ENCODE measurements at regions not wholly inside any gene's neighbourhood (a gene's known extent, or its start where the extent isn't known, plus 50 kb on each side); places are given as distances from the start of the nearest gene placed in this dataset.

DNA sequence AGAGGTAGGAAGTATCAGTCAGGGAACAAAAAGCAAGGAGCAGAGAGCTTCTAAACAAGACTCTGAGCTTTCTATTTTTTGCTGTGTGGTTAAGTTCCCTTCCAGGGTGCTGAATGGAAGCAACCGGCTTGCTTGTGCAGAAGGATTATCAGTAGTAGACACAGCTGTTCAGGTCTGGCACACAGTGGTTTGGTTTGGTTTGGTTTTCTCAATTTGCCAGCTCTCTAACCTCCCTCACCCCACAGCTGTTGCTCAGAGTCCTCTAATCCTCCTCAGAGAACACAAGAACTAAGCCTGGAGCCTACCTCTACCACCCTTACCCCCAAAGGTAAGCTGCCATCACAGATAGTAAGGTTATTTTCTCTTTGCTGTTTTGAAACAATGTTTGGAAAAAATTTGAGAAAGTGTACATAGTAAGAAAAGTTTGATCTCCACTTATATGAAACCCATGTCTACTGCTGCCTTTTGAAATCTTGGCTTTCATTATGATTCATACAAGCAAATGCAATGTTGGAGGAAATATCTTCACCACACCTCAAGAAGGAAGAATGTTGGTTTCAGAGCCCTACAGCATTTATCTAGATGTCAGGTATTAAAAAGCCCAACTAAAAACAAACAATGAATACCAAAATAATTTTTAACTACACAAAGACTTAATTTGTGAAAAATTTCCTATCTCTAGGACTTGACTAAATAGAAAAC is 255.3 kb downstream of the NR4A2 start:
- WGBS (ENCODE audit: low lambda C conversion rate): 0% methylated on average over 1 of the region's 1 CpG

DNA sequence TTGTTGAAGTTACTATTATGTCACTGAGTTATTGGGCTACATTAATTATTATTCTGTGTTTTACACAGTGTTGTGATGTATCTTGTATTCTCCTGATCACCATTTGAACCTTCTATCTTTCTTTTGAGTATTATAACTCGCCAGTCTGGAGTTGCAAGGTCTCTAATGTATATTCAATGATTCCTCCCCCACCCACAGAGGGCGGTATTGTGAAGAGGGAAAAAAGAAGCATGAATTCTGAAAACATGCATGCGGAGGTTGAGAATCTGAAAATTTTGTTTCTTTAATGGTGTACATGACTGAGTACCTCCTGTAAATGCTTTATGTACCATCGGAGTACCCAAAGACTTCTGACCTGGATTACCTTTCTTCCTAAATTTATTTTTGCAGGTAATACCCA is 266.6 kb downstream of the NR4A2 start:
- DNase-seq: no peak
- H2AFZ ChIP-seq (ENCODE audit: low read depth): no peak overlapping the region
- no peaks in the 10 kb centered on the region for H3K27me3 ChIP-seq (ENCODE audit: insufficient read depth)
- no peaks in the 10 kb centered on the region for H3K9me2 ChIP-seq
- no peak overlapping the region for H3K4me2 ChIP-seq
- H3K79me2 ChIP-seq (ENCODE audit: insufficient read depth): no peaks in the 10 kb centered on the region
- H3K9me3 ChIP-seq: no peaks in the 10 kb centered on the region
- CTCF ChIA-PET: no interaction called here
- no peak overlapping the region for H3K9ac ChIP-seq
- TF ChIP-seq, protein P1, sequence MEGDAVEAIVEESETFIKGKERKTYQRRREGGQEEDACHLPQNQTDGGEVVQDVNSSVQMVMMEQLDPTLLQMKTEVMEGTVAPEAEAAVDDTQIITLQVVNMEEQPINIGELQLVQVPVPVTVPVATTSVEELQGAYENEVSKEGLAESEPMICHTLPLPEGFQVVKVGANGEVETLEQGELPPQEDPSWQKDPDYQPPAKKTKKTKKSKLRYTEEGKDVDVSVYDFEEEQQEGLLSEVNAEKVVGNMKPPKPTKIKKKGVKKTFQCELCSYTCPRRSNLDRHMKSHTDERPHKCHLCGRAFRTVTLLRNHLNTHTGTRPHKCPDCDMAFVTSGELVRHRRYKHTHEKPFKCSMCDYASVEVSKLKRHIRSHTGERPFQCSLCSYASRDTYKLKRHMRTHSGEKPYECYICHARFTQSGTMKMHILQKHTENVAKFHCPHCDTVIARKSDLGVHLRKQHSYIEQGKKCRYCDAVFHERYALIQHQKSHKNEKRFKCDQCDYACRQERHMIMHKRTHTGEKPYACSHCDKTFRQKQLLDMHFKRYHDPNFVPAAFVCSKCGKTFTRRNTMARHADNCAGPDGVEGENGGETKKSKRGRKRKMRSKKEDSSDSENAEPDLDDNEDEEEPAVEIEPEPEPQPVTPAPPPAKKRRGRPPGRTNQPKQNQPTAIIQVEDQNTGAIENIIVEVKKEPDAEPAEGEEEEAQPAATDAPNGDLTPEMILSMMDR (IDR thresholded peaks at IDR 0.05): peak; percentile 27; the same call in 1 of the 2 replicates
- no peak for TF ChIP-seq TEAD4 (IDR thresholded peaks at IDR 0.05; ENCODE audit: borderline replicate concordance, insufficient read depth)
- POLR2A ChIA-PET: no interaction called here
- no peaks in the 10 kb centered on the region for H3K36me3 ChIP-seq (replicated peaks in 1 of 2; ENCODE audit: control insufficient read depth in 1 of 2, insufficient read depth in 2 of 2, low read length in 1 of 2)
- no peaks in the 10 kb centered on the region for H3F3A ChIP-seq (replicated peaks; ENCODE audit: insufficient read depth)
- H3K4me1 ChIP-seq (ENCODE audit: control insufficient read depth in 1 of 2, insufficient read depth in 2 of 2, low read depth in 1 of 2, low read length in 1 of 2): no peaks in the 10 kb centered on the region
- H3K4me3 ChIP-seq (ENCODE audit: low read depth in 2 of 2, low read length in 1 of 2): no peak overlapping the region
- H3K27ac ChIP-seq (ENCODE audit: low read depth in 2 of 2, low read length in 1 of 2): no peak overlapping the region
- 25% methylated on average over 4 of the region's 4 CpGs for WGBS (ENCODE audit: low lambda C conversion rate)
- H4K20me1 ChIP-seq (ENCODE audit: insufficient read depth): no peaks in the 10 kb centered on the region

More for the DNA sequence above, 255.3 kb downstream of the NR4A2 start:
- CTCF ChIA-PET: no interaction called here
- POLR2A ChIA-PET: no interaction called here
- no peak overlapping the region for H3K27ac ChIP-seq (ENCODE audit: low read depth in 2 of 2, low read length in 1 of 2)
- no peaks in the 10 kb centered on the region for H3K9me3 ChIP-seq
- no peak overlapping the region for H3K4me2 ChIP-seq
- H3K9me2 ChIP-seq: no peaks in the 10 kb centered on the region
- TF ChIP-seq TEAD4 (IDR thresholded peaks at IDR 0.05; ENCODE audit: borderline replicate concordance, insufficient read depth): no peak
- no peak for TF ChIP-seq RAD21 (IDR thresholded peaks at IDR 0.05; ENCODE audit: low read length)
- H3K9ac ChIP-seq: no peak overlapping the region
- DNase-seq: no peak
- H3K79me2 ChIP-seq (ENCODE audit: insufficient read depth): no peaks in the 10 kb centered on the region
- no peaks in the 10 kb centered on the region for H4K20me1 ChIP-seq (ENCODE audit: insufficient read depth)
- H3F3A ChIP-seq (replicated peaks; ENCODE audit: insufficient read depth): no peaks in the 10 kb centered on the region
- no peak overlapping the region for H2AFZ ChIP-seq (ENCODE audit: low read depth)
- no peaks in the 10 kb centered on the region for H3K27me3 ChIP-seq (ENCODE audit: insufficient read depth)
- H3K4me3 ChIP-seq (ENCODE audit: low read depth in 2 of 2, low read length in 1 of 2): no peak overlapping the region
- H3K4me1 ChIP-seq (ENCODE audit: control insufficient read depth in 1 of 2, insufficient read depth in 2 of 2, low read depth in 1 of 2, low read length in 1 of 2): no peaks in the 10 kb centered on the region
- H3K36me3 ChIP-seq (replicated peaks in 1 of 2; ENCODE audit: control insufficient read depth in 1 of 2, insufficient read depth in 2 of 2, low read length in 1 of 2): no peaks in the 10 kb centered on the region

DNA sequence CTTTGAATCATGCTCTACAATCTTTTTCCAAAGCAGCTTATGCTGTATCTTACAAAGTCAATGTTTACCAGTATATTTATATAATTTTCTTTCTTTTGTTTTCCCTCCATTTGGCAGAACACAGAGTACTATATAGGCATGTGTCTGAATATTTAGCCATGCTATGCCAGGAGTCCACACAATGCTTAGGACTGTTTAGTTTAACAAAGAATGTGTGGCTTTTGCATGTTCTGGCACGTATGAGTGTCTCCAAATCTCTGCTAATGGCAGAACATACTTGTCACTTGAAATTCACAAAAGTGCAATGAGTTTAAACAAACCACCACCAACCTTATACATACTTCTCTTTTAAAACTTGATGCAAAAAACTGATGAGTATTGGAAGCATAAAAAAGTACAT is 268.0 kb downstream of the NR4A2 start:
- Histone ChIP-seq H3K79me2 (ENCODE audit: insufficient read depth) (no peaks in the 10 kb centered on the region), H3K4me2 (no peak overlapping the region), H3K9ac (no peak overlapping the region), H2AFZ (ENCODE audit: low read depth) (no peak overlapping the region), H3K9me2 (no peaks in the 10 kb centered on the region), H3F3A (replicated peaks; ENCODE audit: insufficient read depth) (no peaks in the 10 kb centered on the region), H3K27ac (ENCODE audit: low read depth in 2 of 2, low read length in 1 of 2) (no peak overlapping the region), H3K9me3 (no peaks in the 10 kb centered on the region), H3K27me3 (ENCODE audit: insufficient read depth) (no peaks in the 10 kb centered on the region; the same call in 1 of the 2 replicates), H3K4me1 (ENCODE audit: control insufficient read depth in 1 of 2, insufficient read depth in 2 of 2, low read depth in 1 of 2, low read length in 1 of 2) (no peaks in the 10 kb centered on the region), H3K4me3 (ENCODE audit: low read depth in 2 of 2, low read length in 1 of 2) (no peak overlapping the region), H3K36me3 (replicated peaks in 1 of 2; ENCODE audit: control insufficient read depth in 1 of 2, insufficient read depth in 2 of 2, low read length in 1 of 2) (no peaks in the 10 kb centered on the region), H4K20me1 (ENCODE audit: insufficient read depth) (no peaks in the 10 kb centered on the region)
- TF ChIP-seq, protein P1 (IDR thresholded peaks at IDR 0.05): no peak
- TF ChIP-seq, protein P2, sequence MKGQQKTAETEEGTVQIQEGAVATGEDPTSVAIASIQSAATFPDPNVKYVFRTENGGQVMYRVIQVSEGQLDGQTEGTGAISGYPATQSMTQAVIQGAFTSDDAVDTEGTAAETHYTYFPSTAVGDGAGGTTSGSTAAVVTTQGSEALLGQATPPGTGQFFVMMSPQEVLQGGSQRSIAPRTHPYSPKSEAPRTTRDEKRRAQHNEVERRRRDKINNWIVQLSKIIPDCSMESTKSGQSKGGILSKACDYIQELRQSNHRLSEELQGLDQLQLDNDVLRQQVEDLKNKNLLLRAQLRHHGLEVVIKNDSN (IDR thresholded peaks at IDR 0.05; ENCODE audit: borderline replicate concordance, low read depth): no peak
- TF ChIP-seq RXRA (IDR thresholded peaks at IDR 0.05; ENCODE audit: borderline replicate concordance, low read depth) (no peak), ELF1 (IDR thresholded peaks at IDR 0.05) (no peak), NRF1 (IDR thresholded peaks at IDR 0.05; ENCODE audit: low read depth, low read length) (no peak), NFIC (IDR thresholded peaks at IDR 0.05; ENCODE audit: borderline replicate concordance) (no peak), SMC3 (IDR thresholded peaks at IDR 0.05; ENCODE audit: low read depth, low read length) (no peak)
- TF ChIP-seq, protein P3, sequence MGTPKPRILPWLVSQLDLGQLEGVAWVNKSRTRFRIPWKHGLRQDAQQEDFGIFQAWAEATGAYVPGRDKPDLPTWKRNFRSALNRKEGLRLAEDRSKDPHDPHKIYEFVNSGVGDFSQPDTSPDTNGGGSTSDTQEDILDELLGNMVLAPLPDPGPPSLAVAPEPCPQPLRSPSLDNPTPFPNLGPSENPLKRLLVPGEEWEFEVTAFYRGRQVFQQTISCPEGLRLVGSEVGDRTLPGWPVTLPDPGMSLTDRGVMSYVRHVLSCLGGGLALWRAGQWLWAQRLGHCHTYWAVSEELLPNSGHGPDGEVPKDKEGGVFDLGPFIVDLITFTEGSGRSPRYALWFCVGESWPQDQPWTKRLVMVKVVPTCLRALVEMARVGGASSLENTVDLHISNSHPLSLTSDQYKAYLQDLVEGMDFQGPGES (IDR thresholded peaks at IDR 0.05; ENCODE audit: low read depth, low read length): no peak
- TF ChIP-seq, protein P4, sequence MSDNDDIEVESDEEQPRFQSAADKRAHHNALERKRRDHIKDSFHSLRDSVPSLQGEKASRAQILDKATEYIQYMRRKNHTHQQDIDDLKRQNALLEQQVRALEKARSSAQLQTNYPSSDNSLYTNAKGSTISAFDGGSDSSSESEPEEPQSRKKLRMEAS (IDR thresholded peaks at IDR 0.05; ENCODE audit: low read depth): no peak
- no peak for DNase-seq
- 0% methylated on average over 1 of the region's 1 CpG for WGBS (ENCODE audit: low lambda C conversion rate)
- ChIA-PET CTCF (no interaction called here), POLR2A (no interaction called here)
